HFF-Myc (cell line): ENCODE measurements at regions not wholly inside any gene's neighbourhood (a gene's known extent, or its start where the extent isn't known, plus 50 kb on each side); places are given as distances from the start of the nearest gene placed in this dataset.

Source experiments
- DNase-seq: peaks from one replicate; pipeline ENCODE4 v3.0.0-alpha.2; 2011; ENCODE audit warnings: low read depth; ENCODE audit errors: extremely low read depth
- H3K4me3 ChIP-seq: replicated peaks from 2 replicates; pipeline ENCODE4 v1.5.1; 2011; ENCODE audit warnings: low read depth, mild to moderate bottlenecking, control low read depth, low read length
- CTCF ChIP-seq: IDR thresholded peaks from 2 replicates; pipeline ENCODE4 v1.5.1; 2012; ENCODE audit warnings: mild to moderate bottlenecking, low read depth, low read length, control low read depth; ENCODE audit errors: missing control alignments

GRCh38 chrX:20988118-20988517 lies 386.1 kb upstream of the CNKSR2 start:
- H3K4me3 ChIP-seq, result no peak overlapping the region
- TF ChIP-seq CTCF, result no peak
- no peak for DNase-seq

- H3K4me3 ChIP-seq, result no peak overlapping the region
- TF ChIP-seq CTCF, result no peak
- no peak for DNase-seq
These were observed 393.8 kb upstream of the CNKSR2 start for GRCh38 chrX:20980426-20980825.

- no peak for TF ChIP-seq CTCF
- no peak for DNase-seq
- no peak overlapping the region for H3K4me3 ChIP-seq
These were observed 399.9 kb upstream of the CNKSR2 start for GRCh38 chrX:20974326-20974725.

- no peak for DNase-seq
- no peak overlapping the region for H3K4me3 ChIP-seq
- TF ChIP-seq CTCF, result no peak
These were observed 401.2 kb upstream of the CNKSR2 start for GRCh38 chrX:20973038-20973437.

GRCh38 chrX:20971250-20971649 lies 403.0 kb upstream of the CNKSR2 start:
- no peak overlapping the region for H3K4me3 ChIP-seq
- DNase-seq, result no peak
- TF ChIP-seq CTCF, result no peak

GRCh38 chrX:20969565-20969964 lies 404.7 kb upstream of the CNKSR2 start:
- no peak for DNase-seq
- TF ChIP-seq CTCF, result no peak

GRCh38 chrX:20968996-20969395 lies 405.2 kb upstream of the CNKSR2 start:
- DNase-seq, result no peak
- H3K4me3 ChIP-seq, result no peak overlapping the region
- TF ChIP-seq CTCF, result no peak

More at GRCh38 chrX:20969565-20969964, 404.7 kb upstream of the CNKSR2 start:
- H3K4me3 ChIP-seq, result no peak overlapping the region
